GM18505 (cell line): ENCODE measurements at regions not wholly inside any gene's neighbourhood (a gene's known extent, or its start where the extent isn't known, plus 50 kb on each side); places are given as distances from the start of the nearest gene placed in this dataset.

Experiments
- ATAC-seq: cut with Tn5 transposase; IDR thresholded peaks from one replicate; pipeline ENCODE4 v1.9.1; 2021; ENCODE audit not compliant: unreplicated experiment
- POLR2A ChIP-seq: IDR thresholded peaks from 4 replicates; pipeline ENCODE4 v1.6.1; 2011; ENCODE audit warnings: borderline replicate concordance; ENCODE audit not compliant: insufficient read depth, insufficient read length; ENCODE audit errors: extremely low read depth

- no peak for ATAC-seq
- TF ChIP-seq POLR2A: no peak
Observed at GRCh38 chr3:72092778-72093177, 307.8 kb upstream of the PROK2 start.

GRCh38 chr3:72088486-72089025 is 303.6 kb upstream of the PROK2 start:
- ATAC-seq: no peak
- no peak for TF ChIP-seq POLR2A

GRCh38 chr3:72087420-72087819 is 302.5 kb upstream of the PROK2 start:
- TF ChIP-seq POLR2A: no peak
- no peak for ATAC-seq

GRCh38 chr3:72086743-72087087 is 301.8 kb upstream of the PROK2 start:
- TF ChIP-seq POLR2A: no peak
- ATAC-seq: no peak

- no peak for ATAC-seq
- TF ChIP-seq POLR2A: no peak
Observed at GRCh38 chr3:72086042-72086742, 301.2 kb upstream of the PROK2 start.

- no peak for ATAC-seq
- TF ChIP-seq POLR2A: no peak
Observed at GRCh38 chr3:72085036-72085435, 300.1 kb upstream of the PROK2 start.

- peak; percentile 12 for ATAC-seq
- no peak for TF ChIP-seq POLR2A
Observed at GRCh38 chr3:72082776-72083462, 298.0 kb upstream of the PROK2 start.

- no peak for TF ChIP-seq POLR2A
Observed at GRCh38 chr3:72082186-72082715, 297.3 kb upstream of the PROK2 start.

GRCh38 chr3:72081471-72082185 is 296.7 kb upstream of the PROK2 start:
- no peak for TF ChIP-seq POLR2A
- ATAC-seq: no peak

More at GRCh38 chr3:72082186-72082715, 297.3 kb upstream of the PROK2 start:
- peak; percentile 51 for ATAC-seq

- ATAC-seq: no peak
- TF ChIP-seq POLR2A: no peak
Observed at GRCh38 chr3:72080800-72081199, 295.9 kb upstream of the PROK2 start.

- TF ChIP-seq POLR2A: no peak
- no peak for ATAC-seq
Observed at GRCh38 chr3:72080095-72080494, 295.1 kb upstream of the PROK2 start.

GRCh38 chr3:72079369-72079872 is 294.5 kb upstream of the PROK2 start:
- TF ChIP-seq POLR2A: peak; percentile 72
- ATAC-seq: no peak
